GM23338 (cell line): ENCODE measurements at regions not wholly inside any gene's neighbourhood (a gene's known extent, or its start where the extent isn't known, plus 50 kb on each side); places are given as distances from the start of the nearest gene placed in this dataset.

Source experiments
- ATAC-seq: fragments of 200-7000 bp; cut with Tn5 transposase; 3 replicates; pipeline ENCODE4 v1.9.1; 2020
- DNase-seq: peaks from one replicate; pipeline ENCODE4 v3.0.0-alpha.2; 2015; ENCODE audit warnings: low spot score
- H2AFZ ChIP-seq: fragments of 200-600 bp; sonication (generic); 2 replicates; pipeline ENCODE4 v1.8.0; 2016; ENCODE audit warnings: antibody characterized with exemption, mild to moderate bottlenecking, moderate library complexity
- H3F3A ChIP-seq: fragments of 200-600 bp; sonication (generic); replicated peaks from 2 replicates; pipeline ENCODE4 v1.8.0; 2017; ENCODE audit warnings: antibody characterized with exemption, mixed run types, low read depth
- H3K27ac ChIP-seq: fragments of 200-600 bp; sonication (generic); 2 replicates; pipeline ENCODE4 v1.6.1; 2016; ENCODE audit warnings: low read depth
- H3K27me3 ChIP-seq: fragments of 200-600 bp; sonication (generic); 2 replicates; pipeline ENCODE4 v1.8.0; 2016; ENCODE audit warnings: mild to moderate bottlenecking, mixed run types, moderate library complexity; ENCODE audit not compliant: insufficient read depth
- H3K36me3 ChIP-seq: fragments of 200-600 bp; sonication (generic); 2 replicates; pipeline ENCODE4 v1.8.0; 2016; ENCODE audit warnings: mild to moderate bottlenecking; ENCODE audit not compliant: insufficient read depth
- H3K4me1 ChIP-seq: fragments of 200-600 bp; sonication (generic); 2 replicates; pipeline ENCODE4 v1.8.0; 2016; ENCODE audit warnings: mild to moderate bottlenecking, moderate library complexity; ENCODE audit not compliant: insufficient read depth
- H3K4me2 ChIP-seq: fragments of 200-600 bp; sonication (generic); 2 replicates; pipeline ENCODE4 v1.7.1; 2017; ENCODE audit warnings: mixed run types
- H3K4me3 ChIP-seq: fragments of 200-600 bp; sonication (generic); 2 replicates; pipeline ENCODE4 v1.6.1; 2016; ENCODE audit warnings: mixed run types
- H3K79me2 ChIP-seq: fragments of 200-600 bp; sonication (generic); replicated peaks from 2 replicates; pipeline ENCODE4 v1.8.0; 2017; ENCODE audit warnings: mild to moderate bottlenecking; ENCODE audit not compliant: insufficient read depth
- H3K9me2 ChIP-seq: fragments of 200-600 bp; sonication (generic); 2 replicates; pipeline ENCODE4 v1.8.0; 2017; ENCODE audit not compliant: insufficient read depth
- H4K20me1 ChIP-seq: fragments of 200-600 bp; sonication (generic); replicated peaks from 2 replicates; pipeline ENCODE4 v1.8.0; 2017; ENCODE audit warnings: mild to moderate bottlenecking; ENCODE audit not compliant: insufficient read depth
- H3K27ac Mint-ChIP-seq: 2 replicates; pipeline ENCODE4 v1.8.0; 2020; ENCODE audit warnings: inconsistent platforms, mild to moderate bottlenecking, moderate library complexity, mixed read lengths
- H3K27me3 Mint-ChIP-seq: 3 replicates; pipeline ENCODE4 v1.8.0; 2022; ENCODE audit warnings: low read depth, mild to moderate bottlenecking, moderate library complexity, mixed read lengths, inconsistent platforms; ENCODE audit not compliant: insufficient read depth, poor library complexity
- H3K36me3 Mint-ChIP-seq: 3 replicates; pipeline ENCODE4 v1.8.0; 2021; ENCODE audit warnings: low read depth, mild to moderate bottlenecking, inconsistent platforms, moderate library complexity, mixed read lengths
- H3K4me1 Mint-ChIP-seq: 3 replicates; pipeline ENCODE4 v1.8.0; 2020; ENCODE audit warnings: mild to moderate bottlenecking, inconsistent platforms, mixed read lengths
- H3K4me3 Mint-ChIP-seq: 3 replicates; pipeline ENCODE4 v1.8.0; 2021; ENCODE audit warnings: moderate library complexity, mild to moderate bottlenecking, inconsistent platforms, mixed read lengths
- H3K9me3 Mint-ChIP-seq: 3 replicates; pipeline ENCODE4 v1.8.0; 2020; ENCODE audit warnings: moderate library complexity, mild to moderate bottlenecking, inconsistent platforms, mixed read lengths
- CREB1 ChIP-seq: fragments of 250-450 bp; sonication (Bioruptor Pico); IDR thresholded peaks from 2 replicates; pipeline ENCODE4 v1.5.0; 2020; ENCODE audit warnings: low read depth, mild to moderate bottlenecking, moderate library complexity
- ETS1 ChIP-seq: IDR thresholded peaks from 2 replicates; pipeline ENCODE4 v1.6.1; 2016; ENCODE audit warnings: antibody characterized with exemption
- EZH2 ChIP-seq: fragments of 200-600 bp; sonication (generic); IDR thresholded peaks from one replicate; pipeline ENCODE4 v1.8.0; 2017; ENCODE audit warnings: antibody characterized with exemption, mild to moderate bottlenecking, low read depth; ENCODE audit not compliant: unreplicated experiment
- EZH2phosphoT487 ChIP-seq: fragments of 200-600 bp; sonication (generic); IDR thresholded peaks from one replicate; pipeline ENCODE4 v1.8.1; 2018; ENCODE audit warnings: antibody characterized with exemption; ENCODE audit not compliant: unreplicated experiment
- JUNB ChIP-seq: IDR thresholded peaks from one replicate; pipeline ENCODE4 v1.6.1; 2016; ENCODE audit warnings: antibody characterized with exemption; ENCODE audit not compliant: unreplicated experiment
- NANOG ChIP-seq: IDR thresholded peaks from 2 replicates; pipeline ENCODE4 v1.6.1; 2016; ENCODE audit warnings: antibody characterized with exemption, borderline replicate concordance
- STAT1 ChIP-seq: IDR thresholded peaks from one replicate; pipeline ENCODE4 v1.6.1; 2016; ENCODE audit warnings: antibody characterized with exemption; ENCODE audit not compliant: unreplicated experiment
- ZNF462 ChIP-seq: fragments of 250-450 bp; sonication (Bioruptor Pico); IDR thresholded peaks from 2 replicates; pipeline ENCODE4 v1.5.0; 2020; ENCODE audit warnings: mild to moderate bottlenecking, moderate library complexity

- TF ChIP-seq ZNF462 = no peak
These were observed 59.1 kb upstream of the SPRED1 start (continued) for GRCh38 chr15:38193496-38193895.

- Mint-ChIP-seq H3K27me3 (no peaks in the 10 kb centered on the region), H3K36me3 (no peaks in the 10 kb centered on the region), H3K27ac (no peak overlapping the region), H3K9me3 (no peaks in the 10 kb centered on the region), H3K4me1 (peaks cover 8% of the 10 kb centered on the region; the same call in 2 of the 3 replicates), H3K4me3 (no peak overlapping the region)
- Histone ChIP-seq H2AFZ (0 out of 2 replicates have a peak overlapping the region, but pooled peaks have one; percentile 12), H3F3A (no peaks in the 10 kb centered on the region), H4K20me1 (no peaks in the 10 kb centered on the region), H3K4me1 (no peaks in the 10 kb centered on the region), H3K4me2 (no peak overlapping the region), H3K4me3 (no peak overlapping the region), H3K79me2 (no peaks in the 10 kb centered on the region), H3K36me3 (no peaks in the 10 kb centered on the region), H3K27me3 (no peaks in the 10 kb centered on the region), H3K9me2 (0 out of 2 replicates have a peak, but pooled peaks cover 15% of the 10 kb centered on the region), H3K27ac (no peak overlapping the region)
- ATAC-seq (no peak), DNase-seq (no peak)
- TF ChIP-seq EZH2phosphoT487 = no peak
- TF ChIP-seq CREB1 (CRISPR knock-in tag) = no peak
- no peak for TF ChIP-seq JUNB
- TF ChIP-seq NANOG = no peak
- no peak for TF ChIP-seq STAT1
- TF ChIP-seq ETS1 = no peak
- TF ChIP-seq EZH2 = no peak
These were observed 57.3 kb upstream of the SPRED1 start for GRCh38 chr15:38195191-38195901.
